ENCODE measurements at regions not wholly inside any gene's neighbourhood (a gene's known extent, or its start where the extent isn't known, plus 50 kb on each side); places are given as distances from the start of the nearest gene placed in this dataset.

DNA sequence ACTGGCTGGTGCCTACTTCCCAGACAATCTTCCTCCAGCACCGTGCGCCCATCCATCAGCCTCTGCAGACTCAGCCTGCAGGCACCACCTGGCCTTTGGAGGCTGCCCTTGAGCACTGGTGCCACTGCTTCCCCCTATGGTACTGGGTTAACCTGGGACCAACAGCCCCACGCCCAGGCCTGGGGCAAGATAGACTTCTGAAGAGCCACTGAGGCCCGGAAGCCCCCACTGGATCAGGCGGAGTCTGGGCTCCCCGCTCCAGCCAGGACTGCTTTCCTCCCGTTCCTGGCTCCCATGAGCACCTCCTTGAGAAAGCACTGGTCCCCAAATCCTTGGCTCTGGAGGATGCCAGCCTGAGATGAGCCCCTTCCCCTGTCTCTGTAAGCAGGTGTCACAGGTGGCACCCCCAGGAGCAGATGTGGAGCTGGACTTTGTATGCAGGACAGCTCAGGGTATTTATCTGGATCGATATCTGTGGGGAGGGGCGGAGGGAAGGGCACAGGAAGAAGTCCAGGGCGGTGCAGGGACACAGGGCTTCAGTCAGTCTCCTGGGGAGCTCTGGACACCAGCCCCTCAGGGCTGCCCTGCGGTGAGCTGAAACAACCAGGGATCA, 206.5 kb upstream of the PPP2R2D start:
- DNase-seq: no peak

DNA sequence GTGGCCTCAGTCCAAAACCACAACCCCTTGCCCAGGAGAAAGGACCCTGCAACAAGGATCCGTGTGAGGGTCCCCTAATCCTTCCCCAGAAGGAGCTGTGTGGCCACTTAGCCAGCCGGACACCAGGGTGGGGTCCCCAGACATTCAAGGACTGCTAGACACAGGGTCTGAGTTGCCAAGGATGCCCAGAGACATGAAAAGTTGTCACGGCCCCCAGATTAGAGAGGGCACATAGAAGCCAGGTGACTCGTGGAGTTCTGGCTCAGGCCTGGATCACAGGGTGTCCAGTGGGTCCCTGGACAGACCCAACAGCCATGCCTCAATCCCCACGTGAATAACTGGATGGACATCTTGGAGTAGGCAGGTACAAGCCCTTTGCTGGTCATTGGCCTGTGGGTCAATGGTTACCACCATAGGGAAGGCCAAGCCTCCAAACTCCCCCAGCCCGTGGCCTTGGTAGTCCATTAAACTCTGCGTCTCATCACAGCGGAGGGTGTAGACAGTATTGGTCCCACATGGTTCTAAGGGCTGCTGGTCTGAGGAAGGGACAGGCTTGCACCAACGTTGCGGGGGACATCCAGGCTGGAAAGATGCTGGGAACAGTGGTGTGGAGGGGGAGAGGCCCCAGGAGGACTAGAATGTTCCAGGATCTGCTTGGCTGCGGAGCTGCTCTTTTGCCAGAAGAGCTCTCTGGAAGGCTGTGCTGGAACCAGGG, 205.9 kb upstream of the PPP2R2D start:
- DNase-seq: no peak

DNA sequence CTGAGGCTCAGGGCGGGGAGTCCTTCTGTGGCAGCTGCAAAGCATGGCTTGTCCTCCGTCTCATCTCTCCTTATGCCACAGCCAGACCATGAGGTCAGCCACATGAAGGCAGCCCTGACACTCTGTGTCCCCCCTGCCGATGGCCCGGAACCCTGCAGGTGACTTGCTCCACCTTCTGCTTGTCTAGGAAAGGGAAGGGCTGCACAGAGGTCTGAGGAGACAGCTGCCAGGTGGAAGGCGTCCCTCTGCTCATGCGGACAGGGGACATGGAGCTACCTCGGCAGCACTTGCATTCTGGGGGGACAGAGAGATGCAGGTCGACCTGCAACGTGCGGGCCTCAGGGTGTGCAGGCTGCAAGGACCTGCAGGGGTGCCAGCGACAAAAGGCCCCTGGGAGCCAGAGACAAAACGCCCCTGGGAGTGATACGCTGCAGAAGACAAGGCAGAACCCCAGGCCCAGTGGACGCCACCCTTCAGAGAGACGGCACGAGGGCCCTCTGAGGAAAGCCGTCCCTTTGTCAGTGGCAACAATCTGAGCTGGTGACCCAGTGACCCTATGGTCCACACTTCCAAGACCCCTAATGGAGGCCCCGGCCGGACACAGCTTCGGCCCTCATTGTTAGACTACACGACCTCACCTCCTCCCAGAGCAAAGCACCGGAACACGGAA, 205.2 kb upstream of the PPP2R2D start:
- no peak for DNase-seq

DNA sequence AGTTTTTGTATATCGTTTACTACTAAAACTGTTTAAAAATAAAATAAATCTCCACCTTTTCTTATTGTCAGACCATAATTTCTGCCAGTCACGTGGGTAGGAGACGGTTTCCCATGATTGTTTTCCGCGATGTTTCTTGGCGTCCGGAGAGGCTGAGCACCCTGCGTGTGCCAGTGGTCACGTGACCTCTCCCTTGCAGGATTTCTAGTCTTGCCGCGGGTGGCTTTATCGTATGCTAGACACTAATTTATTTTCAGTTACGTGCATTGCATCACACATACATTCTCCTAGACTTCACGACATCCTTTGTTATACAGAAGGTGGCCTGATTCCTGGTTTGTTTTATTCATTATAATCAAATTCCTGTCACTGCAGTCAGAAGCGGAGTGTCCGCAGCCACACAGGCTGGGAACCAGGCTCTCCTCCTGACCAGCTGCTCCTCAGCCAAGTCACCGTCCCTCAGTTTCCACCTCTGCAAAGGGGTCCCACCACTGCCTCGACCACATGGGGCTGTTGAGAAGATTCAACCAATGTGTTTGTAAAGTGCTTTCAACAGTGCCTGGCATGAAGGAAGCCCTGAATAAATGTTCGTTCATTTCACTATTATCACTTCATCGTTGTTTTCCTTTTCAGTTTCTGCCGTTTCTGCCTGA, 203.2 kb upstream of the PPP2R2D start:
- no peak for DNase-seq

DNA sequence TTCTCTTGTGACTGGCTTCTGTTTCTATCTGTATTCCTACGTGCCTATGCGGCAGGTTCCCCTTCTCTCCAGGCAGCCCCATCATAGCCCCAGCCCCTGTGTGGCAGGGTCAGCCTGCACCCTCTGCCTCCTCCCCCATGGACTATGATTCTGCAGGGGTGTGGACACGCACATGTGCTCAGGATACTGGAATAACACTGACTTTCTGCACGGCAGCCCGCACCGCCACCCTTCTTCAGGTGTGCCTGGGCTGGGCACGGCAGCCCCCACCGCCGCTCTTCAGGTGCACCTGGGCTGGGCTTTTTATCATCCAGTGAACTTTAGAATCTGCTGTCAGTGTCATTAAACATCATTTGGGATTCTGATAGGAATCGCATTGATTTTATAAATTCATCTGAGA, 202.6 kb upstream of the PPP2R2D start:
- DNase-seq: no peak

DNA sequence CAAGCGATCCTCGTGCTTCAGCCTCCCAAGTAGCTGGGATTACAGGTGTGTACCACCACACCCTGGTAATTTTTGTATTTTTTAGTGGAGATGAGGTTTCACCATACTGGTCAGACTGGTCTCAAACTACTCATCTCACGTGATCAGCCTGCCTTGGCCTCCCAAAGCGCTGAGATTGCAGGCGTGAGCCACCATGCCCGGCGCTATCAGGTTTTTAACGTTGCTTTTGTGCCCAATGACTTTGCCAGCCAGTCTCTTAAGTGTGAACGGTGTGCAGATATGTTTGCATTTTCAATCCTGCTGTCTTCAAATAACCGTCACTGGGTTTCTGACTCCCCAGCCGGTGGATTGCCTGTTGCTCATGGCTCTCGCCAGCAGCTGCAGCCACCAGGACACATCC, 201.8 kb upstream of the PPP2R2D start:
- no peak for DNase-seq

DNA sequence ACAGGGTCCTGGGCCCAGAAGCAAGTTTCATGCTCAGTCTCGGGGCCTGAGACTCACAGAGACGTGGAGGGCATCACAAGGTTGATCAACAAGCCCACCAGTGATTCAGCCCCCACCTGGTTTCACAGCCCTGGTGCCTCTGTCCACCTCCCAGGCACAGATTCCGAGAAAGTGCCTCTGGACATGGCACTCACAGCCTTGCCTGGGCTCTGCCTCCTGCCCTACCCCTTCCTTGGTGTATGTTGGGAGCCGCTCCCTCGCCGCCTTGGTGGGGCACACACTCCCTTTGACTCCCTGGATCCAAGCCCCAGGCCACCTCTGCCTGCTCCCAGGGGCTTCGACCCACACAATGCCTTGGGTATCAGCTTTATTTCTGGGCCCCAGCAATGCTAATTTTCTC, 200.8 kb upstream of the PPP2R2D start:
- DNase-seq: no peak

DNA sequence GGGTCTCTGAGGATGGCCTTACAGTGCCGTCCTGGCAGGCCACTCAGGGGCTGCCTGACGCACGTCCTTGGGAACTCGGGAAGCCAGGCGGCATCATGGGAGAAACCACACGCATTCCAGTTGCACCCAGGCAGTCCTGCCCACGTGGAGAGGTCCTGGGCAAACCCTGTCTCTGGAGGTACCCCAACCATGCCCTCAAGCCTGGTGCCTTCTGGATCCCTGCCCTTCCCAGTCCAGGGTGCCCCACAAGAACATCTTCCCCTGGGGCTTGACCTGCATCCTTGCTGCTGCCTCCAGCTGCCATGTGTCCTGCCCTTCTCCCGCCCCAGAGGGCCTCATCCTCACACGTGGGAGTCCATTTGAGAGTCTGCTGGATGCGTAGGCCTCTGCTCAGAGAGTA, 200.3 kb upstream of the PPP2R2D start:
- DNase-seq: no peak

DNA sequence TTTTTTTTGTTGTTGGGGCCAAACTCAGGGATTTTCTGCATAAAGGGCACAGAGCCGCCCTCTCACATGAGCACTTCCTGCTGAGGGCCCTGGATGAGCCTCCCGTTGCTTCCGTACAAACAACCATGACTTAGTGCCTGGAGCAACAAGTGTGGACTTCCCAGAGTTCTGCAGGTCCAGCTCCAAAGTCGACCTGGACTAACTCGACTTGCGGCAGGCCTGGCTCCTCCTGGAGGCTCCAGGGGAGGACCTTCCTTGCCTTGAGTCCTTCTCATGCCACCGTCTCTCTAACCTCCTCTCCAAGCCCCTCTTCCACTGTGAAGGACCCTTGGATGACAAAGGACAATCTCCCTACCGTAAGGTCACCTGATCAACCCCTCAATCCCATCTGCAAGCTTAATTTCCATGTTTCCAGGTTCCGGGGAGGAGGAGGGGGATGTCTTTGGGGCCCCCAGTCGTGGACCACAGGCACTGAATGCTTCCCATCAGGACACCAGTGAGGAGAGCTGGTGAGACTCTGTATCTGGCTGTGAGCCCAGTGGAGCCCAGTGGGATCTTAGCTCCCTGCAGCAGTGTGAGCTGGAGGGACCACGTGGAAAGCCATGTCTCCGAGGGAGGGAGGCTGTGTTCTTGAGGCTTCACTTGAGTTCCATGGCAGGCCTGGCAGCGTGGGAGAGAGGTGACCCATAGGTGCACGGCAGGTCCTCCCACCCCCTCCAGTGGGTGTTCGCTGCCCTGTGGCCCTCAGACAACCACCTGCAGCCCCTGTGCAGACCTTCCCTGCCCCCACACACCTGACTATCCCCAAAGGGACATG, 199.5 kb upstream of the PPP2R2D start:
- DNase-seq: no peak

DNA sequence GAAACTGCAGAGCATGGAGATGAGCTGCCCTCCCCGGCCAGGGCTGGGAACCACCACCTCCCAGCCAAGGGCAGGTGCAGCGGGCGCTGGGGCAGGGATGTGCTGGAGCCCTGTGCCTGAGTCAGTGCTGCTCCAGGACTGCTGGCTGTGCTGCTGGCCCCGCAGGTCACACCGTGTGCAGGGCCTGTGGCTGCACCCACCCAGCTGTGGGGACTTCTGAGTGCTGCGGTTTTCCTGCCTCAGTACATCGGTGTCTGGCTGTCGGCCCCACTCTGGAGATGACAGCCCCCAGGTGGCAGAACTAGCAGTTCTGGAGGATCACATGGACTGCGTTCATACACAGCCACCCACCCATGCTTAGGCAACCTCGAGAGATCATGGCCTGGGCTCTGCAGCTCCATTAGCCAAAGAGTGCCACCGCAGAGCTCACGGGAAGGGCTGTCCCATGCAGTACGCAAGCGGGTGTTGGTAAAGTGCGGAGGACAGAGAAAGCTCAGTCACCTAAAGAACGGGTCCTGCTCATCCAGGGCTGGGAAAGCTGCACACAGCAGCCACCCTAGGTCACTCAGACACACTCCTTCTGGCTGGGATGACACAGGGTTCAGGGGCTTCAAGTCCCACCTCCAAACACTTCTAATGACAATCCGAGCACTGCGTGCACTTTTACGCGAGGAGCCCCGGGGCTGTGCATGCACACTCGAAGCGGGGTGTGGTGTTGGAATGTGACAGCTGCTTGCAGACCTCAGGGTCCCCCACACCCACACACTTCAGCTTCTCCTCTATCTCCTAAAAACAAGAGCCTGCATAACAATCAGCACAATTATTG, 198.1 kb upstream of the PPP2R2D start:
- no peak for DNase-seq

DNA sequence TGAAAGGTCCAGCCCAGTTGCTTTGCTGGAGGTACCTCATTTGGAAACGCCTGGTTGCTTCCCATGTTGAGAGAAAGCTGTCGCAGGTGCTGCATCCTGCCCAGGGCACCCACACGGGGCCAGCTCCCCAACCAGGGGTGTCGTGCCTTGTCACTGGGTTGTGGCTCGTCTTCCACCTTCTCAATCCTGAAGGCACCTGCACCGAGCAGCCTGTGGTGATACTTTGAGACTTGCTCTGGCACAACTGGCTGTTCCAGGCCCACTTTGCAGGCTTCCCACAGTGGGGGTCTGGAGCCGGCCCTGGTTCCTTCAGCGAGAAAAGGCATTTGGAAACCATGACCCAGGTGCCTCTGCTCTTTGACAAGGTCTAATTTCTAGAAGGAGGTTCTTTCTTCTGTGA, 197.3 kb upstream of the PPP2R2D start:
- no peak for DNase-seq

DNA sequence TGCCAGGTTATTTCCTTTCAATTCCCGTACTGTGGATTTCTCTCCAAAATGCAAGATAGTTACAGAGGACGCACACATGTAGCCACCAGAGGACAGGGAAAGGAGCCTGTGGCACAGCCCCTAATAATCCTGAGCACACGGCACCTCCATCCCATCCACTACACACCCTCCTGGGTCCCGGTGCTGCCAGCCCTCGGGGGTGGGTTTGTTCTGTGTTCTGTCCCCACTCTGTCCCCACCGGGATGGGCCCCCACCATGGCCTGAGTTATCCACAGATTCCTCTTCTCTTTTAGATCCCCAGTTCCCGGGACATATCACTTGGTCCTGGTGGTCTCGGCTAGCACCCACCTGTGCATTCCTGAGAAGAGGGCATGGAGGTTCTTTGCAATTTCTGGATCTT, 196.9 kb upstream of the PPP2R2D start:
- no peak for DNase-seq

DNA sequence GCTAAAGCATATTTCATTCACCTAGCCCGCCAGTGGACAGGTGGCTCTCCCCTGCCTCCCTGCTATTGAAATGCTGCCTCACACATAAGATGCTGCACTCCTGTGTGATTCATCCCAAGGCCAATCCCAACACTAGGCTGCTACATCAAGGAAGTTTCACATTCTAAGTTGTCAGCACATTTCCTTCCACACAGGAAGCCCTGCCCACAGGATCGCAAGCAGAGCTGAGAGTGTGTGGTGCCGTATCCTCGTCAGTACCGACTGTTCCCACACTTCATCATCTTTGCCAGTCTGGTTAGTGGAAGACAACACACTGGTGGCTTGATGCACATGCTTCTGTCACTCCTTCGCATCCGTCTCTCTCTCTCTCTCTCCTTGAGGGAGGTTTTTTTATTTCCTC, 194.3 kb upstream of the PPP2R2D start:
- no peak for DNase-seq

DNA sequence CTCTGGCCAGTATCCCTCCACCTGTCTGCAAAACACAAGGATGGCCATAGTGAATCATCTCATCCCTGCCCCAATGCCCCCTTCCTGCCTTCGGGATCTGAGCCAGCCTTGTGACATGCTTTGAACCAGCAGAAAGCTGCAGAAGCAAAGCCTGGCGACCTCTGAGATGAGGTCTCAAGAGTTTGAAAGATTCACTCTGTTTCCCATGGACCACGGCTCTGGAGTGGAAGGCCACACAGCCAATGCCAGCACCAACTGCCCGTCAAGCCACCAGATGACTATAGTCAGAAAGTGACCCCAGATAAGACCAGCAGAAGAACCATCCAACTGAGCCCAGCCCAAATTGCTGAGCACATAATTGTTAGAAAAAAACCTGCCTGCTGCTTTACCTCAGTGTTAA, 193.9 kb upstream of the PPP2R2D start:
- no peak for DNase-seq

DNA sequence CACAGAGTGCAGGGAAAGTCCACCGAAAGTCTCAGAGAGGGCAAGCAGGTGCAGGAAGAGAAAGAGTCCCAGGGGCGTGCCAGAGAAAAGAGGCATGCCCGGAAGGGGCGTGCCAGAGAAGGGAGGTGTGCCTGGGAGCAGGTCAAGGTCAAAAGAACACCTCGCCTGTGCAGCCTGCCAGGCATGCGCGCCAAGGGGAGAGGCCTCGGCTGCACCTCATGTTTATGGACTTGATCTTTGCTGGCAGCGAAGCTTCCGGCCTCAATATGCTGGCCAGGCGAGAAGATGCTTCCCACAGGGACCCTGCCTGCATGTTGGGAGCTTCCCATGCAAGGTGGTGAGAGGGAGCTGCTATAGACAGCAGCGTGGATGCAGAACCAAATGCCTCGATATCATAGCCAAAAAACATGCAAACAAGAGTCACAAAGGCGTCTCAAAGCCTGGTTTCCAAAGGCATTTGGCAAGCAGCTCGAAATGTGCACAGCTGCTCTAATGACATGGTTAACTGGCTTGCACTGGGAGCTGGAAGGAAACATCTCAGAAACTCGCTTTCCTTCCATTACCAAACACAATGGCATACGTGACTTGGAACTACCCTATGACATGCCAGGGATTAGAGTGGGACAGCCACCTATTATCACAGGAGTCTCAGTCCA, 192.5 kb upstream of the PPP2R2D start:
- DNase-seq: no peak

DNA sequence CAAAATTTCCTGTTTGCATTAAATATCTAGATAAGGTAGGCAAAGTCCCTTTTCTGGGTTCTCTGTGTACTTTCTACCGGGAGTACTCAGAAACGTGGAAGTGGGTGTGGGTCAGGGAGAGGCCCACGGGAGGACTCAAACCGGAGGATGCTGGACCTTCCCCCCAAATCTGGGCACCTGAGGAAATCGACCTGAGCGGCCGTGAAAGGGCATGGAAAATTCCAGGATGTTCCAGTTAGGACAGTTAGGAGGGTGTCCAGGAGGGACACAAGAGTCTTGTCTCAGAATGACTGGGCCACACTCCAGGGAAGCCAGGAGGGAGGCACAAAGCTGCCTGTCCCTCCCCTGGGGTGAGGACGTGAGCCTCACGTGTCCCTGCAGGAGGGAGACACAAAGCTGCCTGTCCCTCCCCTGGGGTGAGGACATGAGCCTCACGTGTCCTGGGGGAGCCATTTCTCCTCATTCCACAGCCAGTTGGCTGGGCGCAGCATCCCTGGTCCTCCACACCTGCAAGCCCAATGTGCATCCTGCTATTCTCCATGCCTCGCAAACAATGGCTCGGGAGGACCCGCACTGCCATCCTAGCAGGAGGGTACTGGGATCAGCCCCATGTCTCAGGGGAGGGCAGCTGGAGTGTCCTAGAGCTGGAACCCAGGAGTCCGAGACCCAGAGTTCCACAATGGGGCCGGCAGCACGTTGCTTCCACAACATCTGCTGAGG, 190.5 kb upstream of the PPP2R2D start:
- DNase-seq: no peak

DNA sequence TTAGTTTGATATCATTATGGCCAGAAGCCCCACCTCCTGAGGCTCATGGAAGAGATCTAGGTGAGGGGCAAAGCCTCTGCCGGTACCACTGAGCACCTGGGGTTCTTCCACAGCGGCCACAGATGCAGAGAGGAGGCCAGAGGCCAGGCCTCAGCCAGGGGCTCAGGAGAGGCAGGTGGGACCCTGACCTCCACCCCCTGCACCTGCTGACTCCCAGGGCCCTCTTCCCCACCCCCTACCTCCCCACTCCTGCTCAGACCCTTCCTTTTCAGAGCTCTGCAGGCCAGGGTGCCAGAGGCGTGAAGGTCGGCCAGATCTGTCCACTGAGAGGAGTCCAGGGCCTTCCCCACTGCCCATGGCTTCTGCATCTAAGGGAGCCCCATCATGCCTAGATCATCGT, 178.7 kb upstream of the PPP2R2D start:
- DNase-seq: no peak

DNA sequence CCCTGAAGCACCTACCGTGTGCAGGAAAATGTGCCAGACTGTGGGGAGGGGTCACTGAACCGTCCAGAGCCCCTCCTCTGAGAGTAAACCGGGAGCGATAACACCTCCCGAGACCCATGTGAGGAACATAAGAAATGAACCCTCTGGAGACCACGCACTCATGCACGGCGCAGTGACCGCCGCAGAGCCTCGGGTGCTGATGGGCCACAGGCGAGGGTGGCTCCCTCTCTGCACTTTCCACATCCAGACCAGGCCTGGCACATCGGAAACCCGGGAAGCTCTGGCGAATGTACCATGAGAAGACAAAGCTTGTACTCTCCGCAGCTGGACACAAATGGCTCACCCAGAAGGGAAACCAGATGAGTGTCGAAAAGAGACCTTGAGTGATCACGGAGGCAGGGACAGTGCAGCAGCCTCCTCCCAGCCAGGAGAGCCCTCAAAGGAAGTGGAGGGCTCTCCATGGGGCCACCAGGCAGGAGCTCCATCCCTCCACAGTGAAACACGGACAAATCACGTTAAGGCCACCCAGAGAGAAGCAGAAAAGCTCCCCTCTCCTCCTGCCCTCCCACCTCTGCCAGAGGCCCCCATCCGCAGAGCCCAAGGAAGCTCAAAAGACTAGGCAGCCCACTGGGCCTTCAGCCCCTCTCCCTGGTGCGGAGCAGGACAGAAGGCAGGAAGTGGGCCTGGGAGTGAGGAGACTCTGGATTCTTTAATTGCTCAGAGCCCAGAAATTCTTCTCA, 178.1 kb upstream of the PPP2R2D start:
- no peak for DNase-seq

DNA sequence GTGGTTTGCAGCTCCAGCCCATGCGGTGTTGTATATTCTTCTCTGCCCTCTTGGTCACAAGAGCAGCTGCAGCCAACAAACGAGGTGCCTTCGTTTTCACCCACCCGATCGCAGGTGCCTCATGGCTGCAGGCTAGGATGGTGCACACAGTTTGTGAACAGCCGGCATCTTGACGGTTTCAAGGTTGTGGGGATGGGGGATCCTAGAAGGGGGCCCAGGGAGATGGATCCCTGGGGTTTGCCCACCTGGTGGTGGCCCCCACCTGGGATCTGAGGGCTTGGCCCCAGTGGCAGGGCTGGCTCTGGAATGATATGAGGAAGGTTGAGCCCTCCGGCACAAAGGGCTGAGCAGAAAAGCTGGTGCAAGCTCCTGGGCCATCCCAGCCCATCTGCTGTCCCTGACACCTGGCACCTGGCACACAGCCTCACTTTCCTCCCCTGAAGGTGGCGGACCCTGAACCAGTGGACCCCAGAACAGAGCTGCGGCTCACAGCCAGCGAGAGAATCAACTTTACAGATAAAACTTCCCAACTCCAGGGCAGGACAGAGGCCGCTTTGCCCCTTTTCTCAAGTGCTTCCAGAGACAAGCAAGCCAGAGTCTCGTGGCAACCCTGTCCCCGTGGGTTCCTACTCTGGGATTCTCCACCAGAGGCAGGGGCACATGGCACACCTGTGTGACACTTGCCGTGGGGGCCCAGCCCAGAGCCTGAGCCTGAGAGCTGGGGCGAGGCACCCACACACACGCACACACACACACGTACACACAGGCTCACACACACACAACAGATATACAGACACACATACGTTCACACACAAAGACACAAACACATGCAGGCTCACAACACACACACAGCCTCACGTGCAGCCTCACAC, 177.3 kb upstream of the PPP2R2D start:
- DNase-seq: no peak

All from NCI-H82 (cell line).